Colonic mucosa (tissue), 4 donors: ENCODE measurements at regions not wholly inside any gene's neighbourhood (a gene's known extent, or its start where the extent isn't known, plus 50 kb on each side); places are given as distances from the start of the nearest gene placed in this dataset.

Source experiments
- DNase-seq: peaks from one replicate; pipeline ENCODE4 v3.0.0-alpha.2; 2020
- H3K27ac ChIP-seq: fragments of 200-600 bp; one replicate; pipeline ENCODE4 v1.8.0; 2021
- H3K27me3 ChIP-seq: fragments of 200-600 bp; one replicate; pipeline ENCODE4 v1.8.0; 2021
- H3K36me3 ChIP-seq: fragments of 200-600 bp; one replicate; pipeline ENCODE4 v1.8.0; 2021
- H3K4me1 ChIP-seq: fragments of 200-600 bp; one replicate; pipeline ENCODE4 v1.8.0; 2021; ENCODE audit warnings: mild to moderate bottlenecking
- H3K4me3 ChIP-seq: fragments of 200-600 bp; one replicate; pipeline ENCODE4 v1.8.0; 2021
- H3K9ac ChIP-seq, 2 donors: one replicate each; pipeline ENCODE4 v1.7.0; 2013; ENCODE audit warnings: control low read depth in 2 of 2, low read depth in 2 of 2, low read length in 2 of 2
- H3K9me3 ChIP-seq: fragments of 200-600 bp; one replicate; pipeline ENCODE4 v1.8.0; 2021
- intact Hi-C: fragments of 100-400 bp; cut with DNase I; formaldehyde crosslinking; loops from one replicate; pipeline ENCODE4 v1.14.1; 2022
- TF ChIP-seq, protein P1 (sequence below): fragments of 200-600 bp; IDR thresholded peaks from one replicate; pipeline ENCODE4 v1.8.0; 2022; ENCODE audit warnings: antibody characterized with exemption, mild to moderate bottlenecking
- donor health status: healthy.
- donor health status: DM: no; HTN: no; CAD: no.
- donor health status: DM: no; HTN: no; CAD: no.

DNA sequence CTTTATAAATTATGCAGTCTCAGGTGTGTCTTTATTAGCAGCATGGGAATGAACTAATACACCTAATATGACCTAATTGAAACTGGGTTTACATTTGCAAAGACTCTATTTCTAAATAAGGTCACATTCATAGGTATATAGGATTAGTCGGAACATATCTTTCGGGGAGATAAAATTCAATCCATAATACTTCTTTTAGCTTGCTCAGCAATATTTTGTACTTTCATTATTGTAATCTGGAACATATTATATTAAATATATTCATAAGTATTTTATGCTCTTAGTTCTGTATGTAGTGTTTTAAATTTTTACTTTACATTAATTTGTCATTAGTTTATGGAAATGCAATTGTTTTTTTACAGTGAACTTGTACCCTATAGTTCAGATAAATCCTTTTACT lies 927.7 kb downstream of the CCDC85A start:
- no peaks in the 10 kb centered on the region for H3K9me3 ChIP-seq
- H3K4me3 ChIP-seq: no peak overlapping the region
- H3K27ac ChIP-seq: no peak overlapping the region
- DNase-seq: no peak
- H3K4me1 ChIP-seq: no peaks in the 10 kb centered on the region
- H3K36me3 ChIP-seq: no peaks in the 10 kb centered on the region
- no peak overlapping the region for H3K9ac ChIP-seq
- no peaks in the 10 kb centered on the region for H3K27me3 ChIP-seq
- TF ChIP-seq, protein P1, sequence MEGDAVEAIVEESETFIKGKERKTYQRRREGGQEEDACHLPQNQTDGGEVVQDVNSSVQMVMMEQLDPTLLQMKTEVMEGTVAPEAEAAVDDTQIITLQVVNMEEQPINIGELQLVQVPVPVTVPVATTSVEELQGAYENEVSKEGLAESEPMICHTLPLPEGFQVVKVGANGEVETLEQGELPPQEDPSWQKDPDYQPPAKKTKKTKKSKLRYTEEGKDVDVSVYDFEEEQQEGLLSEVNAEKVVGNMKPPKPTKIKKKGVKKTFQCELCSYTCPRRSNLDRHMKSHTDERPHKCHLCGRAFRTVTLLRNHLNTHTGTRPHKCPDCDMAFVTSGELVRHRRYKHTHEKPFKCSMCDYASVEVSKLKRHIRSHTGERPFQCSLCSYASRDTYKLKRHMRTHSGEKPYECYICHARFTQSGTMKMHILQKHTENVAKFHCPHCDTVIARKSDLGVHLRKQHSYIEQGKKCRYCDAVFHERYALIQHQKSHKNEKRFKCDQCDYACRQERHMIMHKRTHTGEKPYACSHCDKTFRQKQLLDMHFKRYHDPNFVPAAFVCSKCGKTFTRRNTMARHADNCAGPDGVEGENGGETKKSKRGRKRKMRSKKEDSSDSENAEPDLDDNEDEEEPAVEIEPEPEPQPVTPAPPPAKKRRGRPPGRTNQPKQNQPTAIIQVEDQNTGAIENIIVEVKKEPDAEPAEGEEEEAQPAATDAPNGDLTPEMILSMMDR: no peak
- intact Hi-C loops: no loop called here

DNA sequence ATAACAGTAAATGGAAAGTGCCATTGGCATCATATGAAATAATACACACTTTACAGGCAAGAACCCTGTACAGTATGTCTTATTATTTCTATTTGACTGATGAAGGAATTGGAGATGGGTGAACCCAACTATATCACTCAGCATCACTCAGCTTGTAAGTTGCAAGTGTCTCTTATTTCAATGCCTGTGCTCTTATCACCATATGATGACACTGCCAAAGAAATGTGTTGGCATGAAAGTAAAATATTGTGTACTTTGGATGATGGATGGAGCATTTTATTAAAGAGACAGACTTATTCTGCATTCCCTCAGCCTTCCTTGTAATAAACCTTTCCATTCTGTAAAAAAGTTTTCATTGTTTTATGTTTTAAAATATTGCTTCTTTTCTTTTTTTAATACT lies 927.5 kb upstream of the VRK2 start:
- TF ChIP-seq, protein P1: no peak
- Histone ChIP-seq H3K4me3 (no peak overlapping the region), H3K36me3 (no peaks in the 10 kb centered on the region), H3K9ac (no peak overlapping the region), H3K27me3 (no peaks in the 10 kb centered on the region), H3K9me3 (no peaks in the 10 kb centered on the region), H3K4me1 (no peaks in the 10 kb centered on the region), H3K27ac (no peak overlapping the region)
- intact Hi-C loops: no loop called here
- DNase-seq: no peak

DNA sequence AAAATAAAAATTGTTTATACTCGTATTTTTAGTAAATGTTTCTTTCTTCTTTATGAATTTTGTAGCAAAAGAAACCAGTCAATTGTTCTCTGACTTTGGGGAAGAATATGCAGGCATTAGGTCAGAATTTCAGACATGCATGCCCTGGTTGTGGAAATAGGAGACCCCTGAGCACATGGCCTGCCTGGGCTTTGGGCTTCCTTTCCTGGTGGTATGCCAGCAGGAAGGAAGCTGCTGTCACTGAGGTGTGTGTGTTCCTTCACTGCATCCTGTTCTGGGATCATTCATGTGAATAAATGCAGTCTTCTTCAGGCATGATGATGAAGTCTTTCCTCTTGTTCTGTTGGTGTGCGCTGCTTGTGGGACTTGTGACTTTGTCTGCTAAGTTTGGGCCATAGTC lies 920.2 kb upstream of the VRK2 start:
- no peak overlapping the region for H3K27ac ChIP-seq
- no peak overlapping the region for H3K4me3 ChIP-seq
- no peaks in the 10 kb centered on the region for H3K27me3 ChIP-seq
- H3K9me3 ChIP-seq: no peaks in the 10 kb centered on the region
- no peaks in the 10 kb centered on the region for H3K4me1 ChIP-seq
- no peak overlapping the region for H3K9ac ChIP-seq
- TF ChIP-seq, protein P1: no peak
- intact Hi-C loops: no loop called here
- DNase-seq: no peak
- no peaks in the 10 kb centered on the region for H3K36me3 ChIP-seq

DNA sequence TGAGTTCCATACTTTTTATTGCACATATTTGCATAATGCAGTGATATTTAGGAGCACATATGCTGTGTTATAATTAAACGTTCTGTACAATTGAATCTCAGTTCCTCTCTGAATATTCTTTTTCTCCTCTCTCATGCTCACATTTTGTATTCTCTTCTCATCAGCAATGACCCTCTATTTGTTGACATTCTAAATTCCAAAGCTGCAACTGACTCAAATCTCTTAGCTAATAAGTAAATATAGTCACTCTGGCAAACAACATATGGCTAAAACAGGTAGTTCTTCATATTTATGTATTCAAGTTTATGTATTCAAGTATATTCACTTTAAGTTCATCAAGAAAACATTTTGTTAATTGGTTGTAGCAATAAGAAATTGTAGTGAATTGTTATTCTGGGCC lies 907.4 kb upstream of the VRK2 start:
- H3K9ac ChIP-seq: no peak overlapping the region

DNA sequence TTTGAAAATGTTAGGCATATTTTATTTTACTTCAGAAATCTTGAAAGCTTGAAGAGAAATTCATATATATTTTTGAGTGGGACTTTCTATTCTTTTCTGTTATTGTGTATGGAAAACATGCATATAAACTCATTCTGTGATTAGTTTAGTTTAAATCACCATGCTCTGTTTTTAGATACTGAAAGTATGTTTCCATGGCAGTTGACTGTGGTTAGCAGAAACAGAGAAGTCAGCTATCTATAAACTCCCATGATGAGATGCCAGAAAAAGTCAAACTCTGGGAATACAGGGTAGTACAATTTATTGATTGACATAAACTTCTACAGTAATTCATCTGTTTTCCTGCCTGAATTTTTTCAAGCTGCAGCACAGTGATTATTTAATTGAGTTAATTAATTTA lies 905.3 kb upstream of the VRK2 start:
- Histone ChIP-seq H3K27ac (no peak overlapping the region), H3K9ac (no peak overlapping the region), H3K9me3 (no peaks in the 10 kb centered on the region), H3K4me3 (no peak overlapping the region), H3K4me1 (no peaks in the 10 kb centered on the region), H3K36me3 (no peaks in the 10 kb centered on the region), H3K27me3 (no peaks in the 10 kb centered on the region)
- intact Hi-C loops: no loop called here
- TF ChIP-seq, protein P1: no peak
- no peak for DNase-seq

More for the DNA sequence above, 907.4 kb upstream of the VRK2 start:
- Histone ChIP-seq H3K27me3 (no peaks in the 10 kb centered on the region), H3K4me3 (no peak overlapping the region), H3K9me3 (no peaks in the 10 kb centered on the region), H3K36me3 (no peaks in the 10 kb centered on the region), H3K4me1 (no peaks in the 10 kb centered on the region), H3K27ac (no peak overlapping the region)
- intact Hi-C loops: no loop called here
- DNase-seq: no peak
- TF ChIP-seq, protein P1: no peak

DNA sequence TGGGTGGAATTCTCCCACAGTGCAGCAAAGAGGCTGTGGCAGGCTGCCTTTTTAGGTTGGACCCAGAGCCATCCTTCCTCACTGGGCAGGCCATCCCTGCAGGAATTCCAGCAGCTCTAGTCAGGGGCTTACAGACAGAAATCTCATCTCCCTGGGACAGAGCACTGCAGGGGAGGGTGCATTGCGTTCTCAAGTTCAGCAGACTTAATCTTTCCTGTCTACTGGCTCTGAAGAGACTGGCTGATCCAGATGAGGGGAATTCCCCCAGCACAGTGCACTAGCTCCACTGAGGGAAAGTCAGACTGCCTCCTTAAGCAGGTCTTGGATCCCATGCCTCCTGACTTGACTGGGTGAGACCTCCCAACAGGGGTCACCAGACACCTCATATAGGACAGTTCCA lies 899.7 kb upstream of the VRK2 start:
- no peak for DNase-seq
- TF ChIP-seq, protein P1: no peak
- Histone ChIP-seq H3K27ac (no peak overlapping the region), H3K27me3 (no peaks in the 10 kb centered on the region), H3K4me1 (no peaks in the 10 kb centered on the region), H3K9ac (no peak overlapping the region), H3K36me3 (no peaks in the 10 kb centered on the region), H3K4me3 (no peak overlapping the region), H3K9me3 (no peaks in the 10 kb centered on the region)
- intact Hi-C loops: no loop called here
